GM08714 (cell line): ENCODE measurements at regions not wholly inside any gene's neighbourhood (a gene's known extent, or its start where the extent isn't known, plus 50 kb on each side); places are given as distances from the start of the nearest gene placed in this dataset.

ENCODE experiments used
- H3K4me3 ChIP-seq: fragments of 200-500 bp; sonication (Bioruptor generic); 2 replicates; pipeline ENCODE4 v1.5.1; 2014; ENCODE audit warnings: mild to moderate bottlenecking, low read length, inconsistent platforms
- ZNF274 ChIP-seq: IDR thresholded peaks from 2 replicates; pipeline ENCODE4 v1.6.1; 2012; ENCODE audit warnings: mild to moderate bottlenecking, low read depth, low read length

- no peak for TF ChIP-seq ZNF274
- H3K4me3 ChIP-seq: no peak overlapping the region
Observed at GRCh38 chr18:46283895-46284295, 179.7 kb downstream of the HAUS1 start.

GRCh38 chr18:46289463-46289862 lies 185.3 kb downstream of the HAUS1 start:
- no peak overlapping the region for H3K4me3 ChIP-seq

GRCh38 chr18:46289931-46290330 lies 185.7 kb downstream of the HAUS1 start:
- H3K4me3 ChIP-seq: no peak overlapping the region
- TF ChIP-seq ZNF274: no peak

More at GRCh38 chr18:46289463-46289862, 185.3 kb downstream of the HAUS1 start:
- TF ChIP-seq ZNF274: no peak

GRCh38 chr18:46290440-46291020 lies 186.3 kb downstream of the HAUS1 start:
- H3K4me3 ChIP-seq: no peak overlapping the region
- no peak for TF ChIP-seq ZNF274

GRCh38 chr18:46291149-46291548 lies 187.0 kb downstream of the HAUS1 start:
- no peak for TF ChIP-seq ZNF274
- no peak overlapping the region for H3K4me3 ChIP-seq

GRCh38 chr18:46293742-46294181 lies 189.6 kb downstream of the HAUS1 start:
- no peak overlapping the region for H3K4me3 ChIP-seq
- no peak for TF ChIP-seq ZNF274

GRCh38 chr18:46294318-46294717 lies 190.1 kb downstream of the HAUS1 start:
- H3K4me3 ChIP-seq: no peak overlapping the region
- TF ChIP-seq ZNF274: no peak

GRCh38 chr18:46294751-46295150 lies 190.6 kb downstream of the HAUS1 start:
- TF ChIP-seq ZNF274: no peak

GRCh38 chr18:46295416-46295815 lies 191.2 kb downstream of the HAUS1 start:
- H3K4me3 ChIP-seq: no peak overlapping the region
- no peak for TF ChIP-seq ZNF274

More at GRCh38 chr18:46294751-46295150, 190.6 kb downstream of the HAUS1 start:
- no peak overlapping the region for H3K4me3 ChIP-seq

GRCh38 chr18:46296656-46297055 lies 192.5 kb downstream of the HAUS1 start:
- no peak overlapping the region for H3K4me3 ChIP-seq
- TF ChIP-seq ZNF274: no peak

GRCh38 chr18:46297124-46297523 lies 192.9 kb downstream of the HAUS1 start:
- no peak for TF ChIP-seq ZNF274
- H3K4me3 ChIP-seq: no peak overlapping the region

GRCh38 chr18:46297621-46298020 lies 193.4 kb downstream of the HAUS1 start:
- H3K4me3 ChIP-seq: no peak overlapping the region
- no peak for TF ChIP-seq ZNF274

- no peak overlapping the region for H3K4me3 ChIP-seq
- TF ChIP-seq ZNF274: no peak
Observed at GRCh38 chr18:46298511-46298910, 194.3 kb downstream of the HAUS1 start.

- no peak overlapping the region for H3K4me3 ChIP-seq
- TF ChIP-seq ZNF274: no peak
Observed at GRCh38 chr18:46299465-46300008, 195.4 kb downstream of the HAUS1 start.

- TF ChIP-seq ZNF274: no peak
- no peak overlapping the region for H3K4me3 ChIP-seq
Observed at GRCh38 chr18:46301081-46301480, 196.9 kb downstream of the HAUS1 start.

GRCh38 chr18:46301571-46301970 lies 197.4 kb downstream of the HAUS1 start:
- no peak overlapping the region for H3K4me3 ChIP-seq
- TF ChIP-seq ZNF274: no peak
